ENCODE measurements at regions not wholly inside any gene's neighbourhood (a gene's known extent, or its start where the extent isn't known, plus 50 kb on each side); places are given as distances from the start of the nearest gene placed in this dataset.
"Not testable (repeated sequence)": the region's sequence is repeated elsewhere in the genome, so short reads cannot be mapped to it uniquely, and the experiment has no call there.

DNA sequence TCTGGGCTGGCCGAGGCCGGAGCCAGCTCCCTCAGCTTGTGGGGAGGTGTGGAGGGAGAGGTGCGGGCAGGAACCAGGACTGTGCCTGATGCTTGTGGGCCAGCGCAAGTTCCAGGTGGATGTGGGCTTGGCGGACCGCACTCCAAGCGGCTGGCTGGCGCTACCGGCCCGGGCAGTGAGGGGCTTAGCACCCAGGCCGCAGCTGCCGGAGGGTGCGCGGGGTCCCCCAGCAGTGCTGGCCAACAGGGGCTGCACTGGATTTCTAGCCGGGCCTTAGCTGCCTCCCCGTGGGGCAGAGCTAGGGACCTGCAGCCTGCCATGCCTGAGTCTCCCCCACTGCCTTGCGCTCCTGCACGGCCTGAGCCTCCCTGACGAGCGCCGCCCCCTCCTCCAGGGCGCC is 242.8 kb downstream of the CCSER2 start:
- DNase-seq = no peak

DNA sequence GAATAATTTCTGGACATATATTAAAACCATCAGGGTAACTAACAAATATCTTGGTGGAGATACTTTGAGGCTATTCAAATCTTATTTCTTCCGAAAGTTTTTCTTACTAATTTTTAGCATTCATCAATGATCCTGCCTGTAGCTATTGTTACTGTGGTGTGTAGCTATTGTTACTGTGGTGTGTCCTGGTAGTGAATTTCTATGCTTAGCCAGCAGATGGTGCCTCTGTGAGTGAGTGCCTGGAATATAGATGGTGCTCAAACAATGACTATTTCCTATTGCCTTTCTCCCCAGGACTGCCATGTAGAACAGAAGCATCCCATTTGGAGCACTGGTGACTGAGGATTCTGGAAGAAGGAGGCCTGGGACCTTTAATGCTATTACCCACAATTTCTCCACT is 245.7 kb downstream of the CCSER2 start:
- peak; percentile 9 for DNase-seq

DNA sequence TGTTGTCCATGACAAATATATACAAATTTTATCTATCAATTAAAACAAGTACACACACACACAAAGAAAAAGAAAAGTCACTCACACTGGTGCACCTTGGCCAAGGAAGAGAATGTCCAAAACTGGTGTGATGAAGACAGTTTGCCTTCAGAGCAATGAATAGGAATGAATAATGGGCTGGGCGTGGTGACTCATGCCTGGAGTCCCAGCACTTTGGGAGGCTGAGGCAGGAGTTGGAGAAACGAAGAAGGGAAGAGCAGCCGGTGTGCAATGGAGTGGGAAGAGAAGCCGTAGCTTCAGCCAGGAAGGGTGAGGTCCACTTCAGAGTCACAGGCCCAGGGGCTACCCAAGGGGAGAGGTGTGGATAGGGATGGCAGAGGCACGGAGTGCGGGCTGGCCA is 253.6 kb downstream of the CCSER2 start:
- DNase-seq = no peak

DNA sequence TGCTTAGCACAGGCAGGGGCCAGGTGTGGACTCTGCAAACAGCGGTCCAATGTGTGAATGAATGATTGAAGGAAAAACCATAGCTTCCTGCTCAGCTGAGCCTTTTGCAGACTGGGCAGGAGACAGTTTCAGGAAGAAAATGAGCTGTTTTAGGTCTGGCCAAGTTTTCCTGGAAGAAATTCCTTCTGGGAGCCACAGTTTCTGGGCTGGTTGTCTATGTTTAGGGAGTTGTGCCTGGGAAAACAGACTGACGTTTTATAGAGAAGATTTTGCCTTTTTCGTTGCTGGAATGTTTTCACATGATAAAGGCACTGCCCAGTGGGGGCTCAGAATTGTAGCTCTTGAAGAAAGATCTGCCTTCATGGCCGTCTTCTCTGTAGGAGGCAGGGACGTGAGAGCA is 255.1 kb downstream of the CCSER2 start:
- no peak for DNase-seq

DNA sequence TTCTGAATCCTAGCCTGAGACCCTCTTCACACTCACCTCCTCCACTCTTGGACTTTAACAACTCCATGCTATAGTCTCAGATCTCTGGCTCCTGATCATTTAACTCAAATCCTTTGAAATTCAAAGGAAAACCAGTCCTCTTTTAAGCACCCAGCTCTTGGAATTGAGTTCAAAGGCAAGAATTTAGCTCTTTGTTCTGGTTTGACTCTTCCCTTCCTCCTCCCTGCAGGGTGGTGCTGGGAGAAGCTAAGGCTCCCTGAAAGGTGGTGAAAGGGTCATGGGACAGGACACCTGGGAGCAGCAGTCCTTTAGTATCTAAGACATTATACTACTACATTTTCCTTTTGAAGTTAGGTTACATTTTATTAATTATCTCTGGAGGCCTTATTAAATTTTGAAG is 259.4 kb downstream of the CCSER2 start:
- DNase-seq = no peak

DNA sequence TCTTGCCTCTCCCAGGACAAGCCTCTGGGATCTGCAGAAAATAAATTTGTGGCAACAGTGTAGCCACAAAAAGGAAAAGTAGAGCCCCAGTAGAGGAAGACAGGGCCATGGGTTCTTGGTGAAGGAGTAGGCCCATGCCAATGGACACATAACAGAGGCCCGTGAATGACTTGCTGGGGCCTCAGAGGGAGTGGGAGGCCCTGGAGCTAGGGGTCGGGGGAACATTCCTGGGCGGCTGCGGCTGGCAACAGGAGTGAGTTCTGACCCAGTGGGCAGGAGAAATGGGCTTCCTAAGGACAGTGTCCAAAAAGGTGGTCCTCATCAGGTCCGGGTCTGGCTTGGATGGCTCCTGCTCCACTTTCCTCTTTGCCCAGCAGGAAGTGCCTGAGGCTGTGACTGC is 260.0 kb downstream of the CCSER2 start:
- no peak for DNase-seq

DNA sequence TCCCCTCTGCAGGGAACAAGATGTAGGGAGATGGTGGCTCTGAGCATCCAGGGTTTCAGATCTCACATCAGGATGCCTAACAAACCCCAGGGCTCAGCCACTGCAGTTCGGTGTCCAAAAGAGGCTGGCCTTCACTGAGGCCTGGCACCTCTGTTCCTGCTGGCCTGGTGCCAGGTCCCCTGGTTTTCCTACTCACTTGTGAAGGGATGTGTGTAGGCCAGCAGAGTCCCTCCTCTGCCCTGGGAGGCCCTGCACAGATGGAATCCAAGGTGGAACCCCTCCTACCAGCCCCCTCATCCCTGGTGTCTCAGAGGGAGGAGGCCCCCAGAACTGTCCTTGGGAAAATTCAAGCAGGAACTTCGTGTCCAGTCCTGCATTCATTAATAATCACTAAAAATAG is 260.6 kb downstream of the CCSER2 start:
- DNase-seq = no peak

DNA sequence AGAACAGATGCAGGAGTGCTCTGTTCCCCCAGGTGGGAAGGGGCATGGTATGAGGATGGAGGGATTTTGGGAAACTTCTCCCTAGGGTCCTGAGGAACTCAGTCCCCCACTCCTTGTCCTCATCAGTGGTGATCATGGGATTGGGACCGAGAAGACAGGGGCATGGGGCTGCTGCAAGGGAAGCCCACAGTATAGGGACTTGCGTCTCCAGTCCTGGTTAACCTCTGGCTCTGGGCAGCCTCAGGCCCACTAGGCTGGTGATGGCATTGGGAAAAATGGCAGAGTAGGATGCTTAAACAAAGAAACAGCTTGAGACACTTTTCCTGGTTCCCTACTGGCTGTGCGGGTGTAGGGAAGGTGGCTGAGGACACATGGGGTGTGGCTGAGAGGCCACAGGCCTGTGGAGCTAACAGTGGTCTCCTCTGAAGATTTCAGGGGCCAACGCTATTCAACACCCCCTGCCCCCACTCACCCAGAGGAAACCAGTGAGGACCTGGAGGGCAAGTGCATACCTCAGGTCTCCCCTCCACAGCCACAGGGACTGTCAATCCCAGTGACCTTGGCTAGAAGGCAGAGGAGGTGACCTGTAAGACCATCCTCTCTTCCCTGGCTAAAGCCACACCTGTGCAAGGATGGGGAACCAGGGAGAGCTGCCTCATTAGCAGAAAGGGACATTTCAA is 261.3 kb downstream of the CCSER2 start:
- no peak for DNase-seq

DNA sequence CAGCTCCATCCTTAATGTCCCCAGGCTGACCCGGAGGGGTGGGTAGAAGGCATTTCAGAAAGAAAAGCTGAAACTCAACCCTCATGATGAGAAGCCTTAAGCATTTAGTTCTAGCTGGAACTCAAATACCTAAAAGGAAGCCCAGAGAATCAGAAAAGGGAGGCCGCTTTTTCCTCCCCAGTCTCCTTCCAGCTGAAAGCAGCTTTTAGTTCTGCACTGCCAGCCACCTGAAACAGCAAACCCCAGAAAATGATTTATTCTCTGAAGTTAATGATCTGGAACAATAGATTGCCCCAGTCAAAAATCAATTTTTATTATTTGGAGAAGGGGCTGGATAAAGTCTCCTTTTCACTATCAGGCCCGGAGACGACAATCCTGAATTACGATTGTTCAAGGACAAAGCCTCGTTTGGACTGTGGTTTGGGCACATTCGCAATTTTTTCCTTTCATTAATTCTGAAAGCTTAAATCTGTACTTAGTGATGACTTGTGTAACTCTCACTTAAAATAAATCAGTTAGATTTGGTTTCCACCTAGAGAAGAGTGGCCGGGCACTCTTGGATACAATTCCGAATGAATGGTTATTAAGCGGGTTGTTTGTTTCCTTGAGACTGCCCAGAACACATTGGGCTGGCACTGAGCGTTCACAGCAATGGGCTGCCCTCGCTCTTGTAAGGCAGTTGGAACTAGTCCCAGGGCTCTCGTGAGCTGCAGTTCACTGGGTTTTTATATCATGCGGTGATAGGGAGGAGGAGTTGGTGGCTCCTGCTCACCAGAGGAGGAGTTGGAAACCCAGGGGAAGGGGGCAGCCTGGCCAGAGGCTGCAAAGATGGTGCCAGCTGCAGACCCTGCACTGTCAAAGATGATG is 262.2 kb downstream of the CCSER2 start:
- no peak for DNase-seq

DNA sequence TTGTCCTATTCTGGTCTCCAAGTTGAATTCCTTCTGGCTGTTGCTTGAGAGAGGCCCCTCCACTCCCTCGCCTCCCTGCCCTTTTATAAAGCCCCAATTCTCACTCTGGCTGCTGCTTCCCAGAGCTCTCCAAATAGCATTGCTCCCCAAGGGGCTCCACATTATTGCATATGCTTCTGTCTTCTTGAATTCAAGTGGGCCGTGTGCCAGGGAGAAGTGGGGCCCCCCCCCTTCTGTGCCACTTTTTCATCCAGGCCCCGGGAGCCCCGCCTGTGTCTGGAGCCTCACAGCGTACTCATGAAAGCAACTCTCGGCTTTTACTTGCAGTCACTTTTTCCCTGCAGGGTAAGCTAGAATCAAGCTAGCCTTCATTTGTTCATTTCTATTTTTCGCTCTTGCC is 265.1 kb downstream of the CCSER2 start:
- no peak for DNase-seq

DNA sequence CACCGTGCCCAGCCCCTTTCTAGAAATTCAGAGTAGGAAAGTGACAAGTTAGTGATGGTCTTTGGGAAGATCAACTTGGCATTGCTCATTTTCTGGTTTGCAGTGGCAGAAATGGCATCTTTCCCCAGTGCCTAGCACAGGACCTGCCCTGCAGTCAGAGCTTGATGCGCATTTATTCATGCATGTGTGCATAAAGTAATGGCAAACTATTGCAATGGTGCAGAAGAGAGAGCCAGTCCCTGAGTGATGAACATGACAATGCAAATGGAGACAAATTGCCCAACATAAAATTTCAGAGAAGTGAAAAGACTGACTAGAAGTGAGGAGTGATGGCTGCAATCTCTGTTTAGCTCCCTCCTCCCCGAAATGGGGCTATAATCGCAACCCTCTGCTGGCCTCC is 268.2 kb downstream of the CCSER2 start:
- DNase-seq = no peak

DNA sequence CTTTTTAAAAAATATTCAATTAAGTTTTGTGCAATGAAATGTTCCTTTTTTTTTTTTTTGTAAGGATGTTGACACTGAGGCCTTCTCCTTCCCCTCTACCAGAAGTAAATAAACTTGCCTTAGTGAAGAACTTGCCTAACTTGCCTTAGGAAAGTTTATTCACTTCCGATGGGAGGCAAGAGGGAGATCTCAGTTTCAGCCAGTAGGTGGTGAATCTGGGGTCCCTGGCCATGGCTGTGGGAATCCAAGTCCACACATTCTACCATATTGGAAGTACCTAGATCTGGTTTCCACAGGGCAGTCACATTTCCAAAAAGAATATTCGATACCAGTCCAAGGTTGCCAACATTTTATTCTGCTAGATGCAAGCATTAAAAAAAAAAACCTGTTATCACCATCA is 270.9 kb downstream of the CCSER2 start:
- DNase-seq = no peak

DNA sequence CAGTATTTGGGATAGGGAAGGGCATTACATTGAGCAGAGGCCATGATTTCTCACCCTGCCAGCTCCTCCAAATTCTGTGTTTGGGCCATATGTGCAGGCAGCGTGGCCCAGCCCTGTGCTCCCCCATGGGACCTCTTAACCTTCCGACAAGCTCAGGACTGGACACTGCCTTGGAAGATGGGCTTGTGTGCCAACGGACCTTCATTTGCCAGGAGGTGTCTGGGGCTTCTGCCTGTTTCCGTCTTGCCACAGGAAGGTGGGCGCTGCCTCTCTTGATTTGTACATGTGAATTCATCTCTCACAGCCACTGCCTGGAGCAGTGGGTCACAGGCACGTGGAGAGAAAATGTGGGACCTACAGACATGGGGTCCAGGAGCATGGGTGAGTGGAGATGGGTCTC is 272.6 kb downstream of the CCSER2 start:
- DNase-seq = no peak

DNA sequence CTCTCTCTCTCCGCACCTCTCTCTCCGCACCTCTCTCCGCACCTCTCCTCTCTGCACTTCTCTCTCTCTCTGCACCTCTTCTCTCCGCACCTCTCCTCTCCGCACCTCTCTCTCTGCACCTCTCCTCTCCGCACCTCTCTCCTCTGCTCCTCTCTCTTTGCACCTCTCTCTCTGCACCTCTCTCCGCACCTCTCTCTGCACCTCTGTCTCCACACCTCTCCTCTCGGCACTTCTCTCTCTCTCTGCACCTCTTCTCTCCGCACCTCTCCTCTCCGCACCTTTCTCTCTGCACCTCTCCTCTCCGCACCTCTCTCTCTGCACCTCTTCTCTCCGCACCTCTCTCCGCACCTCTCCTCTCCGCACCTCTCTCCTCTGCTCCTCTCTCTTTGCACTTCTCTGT is 274.2 kb downstream of the CCSER2 start:
- not testable (repeated sequence) for DNase-seq

DNA sequence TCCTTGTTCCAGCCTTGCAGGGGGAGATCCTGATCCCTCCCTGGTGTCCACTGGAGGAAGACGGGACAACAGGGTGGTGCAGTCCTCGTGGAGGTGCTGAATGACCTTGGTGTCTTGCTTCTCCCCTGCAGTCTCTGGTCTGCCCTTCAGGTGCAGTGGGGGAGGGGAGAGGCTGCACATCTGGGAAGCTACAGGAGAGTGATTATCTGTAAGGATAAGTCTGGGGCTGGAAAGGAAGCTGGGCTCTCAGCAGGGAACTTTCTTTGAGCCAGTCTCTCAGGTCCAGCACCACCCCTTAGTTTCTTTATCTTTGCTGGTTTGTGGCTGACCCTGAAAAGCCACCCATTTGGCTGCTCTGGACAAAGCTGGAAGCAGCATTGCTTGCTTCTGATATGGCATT is 275.6 kb downstream of the CCSER2 start:
- DNase-seq = no peak

DNA sequence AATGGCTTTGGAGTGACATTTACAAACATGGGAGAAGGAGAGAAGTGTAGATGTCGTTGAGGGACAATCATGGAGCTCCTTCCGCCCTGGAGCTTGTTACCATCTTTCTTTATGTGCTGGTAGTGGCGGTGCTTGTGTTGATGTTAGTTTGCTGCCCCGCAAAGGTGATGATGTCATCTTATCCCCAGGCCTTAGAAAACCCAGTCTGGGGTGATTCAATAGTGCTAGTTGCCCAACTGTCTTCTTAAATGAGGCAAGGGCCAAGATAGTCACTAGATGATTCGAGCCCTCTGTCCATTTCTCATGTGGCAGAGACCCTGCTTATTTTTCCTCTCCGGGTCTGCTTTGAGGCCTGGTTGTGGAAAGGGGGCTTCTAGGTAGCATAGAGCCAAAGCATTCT is 277.4 kb downstream of the CCSER2 start:
- no peak for DNase-seq

DNA sequence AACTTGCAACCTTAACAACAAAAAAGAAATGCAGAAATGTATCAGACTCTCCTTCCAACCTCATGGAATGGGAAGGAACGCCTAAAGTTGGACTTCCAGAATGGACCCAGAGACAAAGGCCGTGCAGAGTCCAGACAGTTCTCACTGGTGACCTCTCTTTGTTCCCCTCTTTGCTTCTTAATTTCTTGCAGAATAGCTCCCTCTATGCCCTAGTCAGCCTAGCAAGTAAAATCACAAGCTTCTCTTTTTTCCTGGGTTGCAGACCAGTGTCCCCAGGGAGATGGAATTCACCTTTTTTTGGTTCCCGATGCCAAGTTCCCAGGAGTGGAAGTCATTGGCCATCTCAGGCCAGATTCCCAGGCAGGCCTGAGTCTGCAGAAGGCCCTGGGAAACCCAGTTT is 278.0 kb downstream of the CCSER2 start:
- DNase-seq = peak; percentile 23

DNA sequence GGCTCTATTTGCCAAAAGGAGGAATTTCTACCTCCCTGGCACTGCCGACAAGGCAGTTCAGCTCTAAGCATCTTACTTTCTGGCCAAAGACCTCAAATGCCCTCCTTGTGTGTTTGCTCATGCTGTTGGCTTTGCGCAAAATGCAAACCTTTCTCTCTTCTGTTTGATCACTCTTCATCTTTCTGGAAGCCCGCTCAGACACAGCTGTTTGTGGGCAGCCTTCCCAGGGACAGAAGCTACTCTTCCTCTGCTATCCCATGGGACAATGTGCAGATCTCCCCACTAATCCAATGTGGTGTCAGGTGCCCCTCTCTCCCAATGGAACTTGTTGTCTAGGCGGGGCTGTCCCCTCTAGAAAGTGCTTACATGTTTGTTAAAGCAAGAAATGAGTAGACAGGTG is 278.7 kb downstream of the CCSER2 start:
- DNase-seq = no peak

DNA sequence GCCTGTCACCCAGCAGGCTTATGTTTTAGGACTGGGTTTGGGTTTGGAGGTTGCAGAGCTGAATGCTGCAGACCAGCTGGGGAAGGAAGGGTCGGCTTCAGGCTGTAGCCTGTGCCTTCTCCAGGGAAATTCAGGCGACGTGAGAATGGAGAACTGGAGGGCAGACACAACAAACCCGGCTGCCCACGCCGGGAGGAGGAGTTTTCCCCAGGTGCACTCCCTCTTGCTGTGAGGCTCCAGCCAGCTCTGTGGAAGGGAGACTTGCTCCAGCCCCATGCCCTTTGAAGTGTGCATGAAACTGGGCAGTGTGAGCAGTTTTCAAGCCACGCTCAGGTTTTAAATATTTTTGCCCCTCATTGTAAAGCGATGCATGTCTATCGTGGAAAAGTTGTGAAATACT is 279.1 kb downstream of the CCSER2 start:
- DNase-seq = no peak

DNA sequence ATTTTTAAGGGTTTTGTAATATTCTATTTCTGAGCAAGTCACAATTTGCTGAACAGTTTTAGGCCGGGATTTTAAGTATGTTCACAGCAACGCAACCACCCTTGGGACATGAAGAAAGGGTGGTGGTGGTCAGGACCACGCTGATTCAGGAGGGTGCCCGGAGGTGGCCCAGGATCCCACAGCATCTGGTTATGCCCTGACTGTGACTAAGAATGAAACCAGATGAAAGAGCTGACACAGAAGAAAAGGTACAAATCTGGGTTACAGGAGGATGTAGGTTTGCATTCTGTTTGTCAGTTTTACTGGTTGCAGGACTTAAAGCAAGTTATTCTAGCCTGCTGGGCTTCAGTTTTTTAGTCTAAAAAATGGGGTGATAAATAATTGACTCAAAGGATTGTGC is 279.7 kb downstream of the CCSER2 start:
- no peak for DNase-seq

DNA sequence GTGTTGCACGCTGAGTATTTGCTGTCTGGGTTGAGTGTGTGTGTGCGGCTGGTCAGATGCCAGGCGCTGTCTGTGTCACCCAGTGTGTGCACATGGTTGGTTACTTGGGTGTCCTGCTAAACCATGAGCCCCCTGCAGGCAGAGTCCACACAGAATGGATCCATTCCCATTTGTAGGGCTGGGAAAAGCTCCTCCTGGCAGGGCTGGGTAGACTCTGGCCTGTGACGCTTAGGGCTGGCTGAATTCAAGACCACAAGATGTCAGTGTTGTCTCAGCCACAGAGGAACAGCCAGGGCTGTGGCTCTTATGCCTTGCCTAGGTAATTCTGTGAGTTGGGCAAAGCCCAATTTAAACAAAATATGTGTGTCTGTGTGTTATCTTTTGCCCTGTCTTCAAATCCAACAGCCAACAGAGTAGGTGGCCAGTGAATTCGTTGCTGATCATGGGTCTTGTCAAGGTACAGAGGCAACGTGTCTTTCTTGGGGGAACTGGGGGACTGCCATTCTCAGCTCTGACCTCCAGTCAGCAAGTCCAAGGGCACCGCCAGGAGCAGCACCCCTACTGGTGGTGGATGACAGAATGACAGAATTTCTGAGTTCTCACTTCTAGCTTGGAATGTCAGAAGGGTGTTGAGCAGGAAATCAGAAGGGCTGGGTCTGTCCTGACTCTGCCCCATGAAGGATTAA is 285.1 kb downstream of the CCSER2 start:
- DNase-seq = peak; percentile 53

DNA sequence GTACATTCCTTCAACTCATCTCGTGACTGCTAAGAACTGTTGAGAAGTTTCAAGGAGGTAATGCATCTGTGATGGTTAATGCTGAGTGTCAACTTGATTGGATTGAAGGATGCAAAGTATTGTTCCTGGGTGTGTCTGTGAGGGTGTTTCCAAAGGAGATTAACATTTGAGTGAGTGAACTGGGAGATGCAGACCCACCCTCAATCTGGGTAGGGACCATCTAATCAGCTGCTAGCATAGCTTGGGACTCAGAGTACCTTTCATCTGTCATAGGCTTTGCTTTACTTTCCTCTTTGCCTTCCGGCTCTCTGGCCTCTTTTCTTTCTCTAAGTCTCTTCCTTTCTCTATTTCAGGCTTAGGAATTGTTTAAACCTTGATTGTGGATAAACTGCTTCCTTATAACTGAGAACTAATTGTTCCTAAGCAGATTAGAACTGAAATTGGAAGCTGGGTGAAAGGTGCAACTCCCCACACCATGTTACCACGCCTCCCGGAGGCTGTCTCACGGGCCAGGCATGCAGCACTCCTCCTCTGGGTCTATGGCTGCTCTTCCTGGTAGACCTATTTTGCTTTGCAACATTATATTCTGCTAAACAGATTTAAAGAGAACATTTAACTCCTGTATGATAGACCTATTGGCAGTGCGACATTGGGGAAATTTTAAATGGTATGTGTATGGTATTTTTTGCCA is 298.2 kb downstream of the CCSER2 start:
- no peak for DNase-seq

DNA sequence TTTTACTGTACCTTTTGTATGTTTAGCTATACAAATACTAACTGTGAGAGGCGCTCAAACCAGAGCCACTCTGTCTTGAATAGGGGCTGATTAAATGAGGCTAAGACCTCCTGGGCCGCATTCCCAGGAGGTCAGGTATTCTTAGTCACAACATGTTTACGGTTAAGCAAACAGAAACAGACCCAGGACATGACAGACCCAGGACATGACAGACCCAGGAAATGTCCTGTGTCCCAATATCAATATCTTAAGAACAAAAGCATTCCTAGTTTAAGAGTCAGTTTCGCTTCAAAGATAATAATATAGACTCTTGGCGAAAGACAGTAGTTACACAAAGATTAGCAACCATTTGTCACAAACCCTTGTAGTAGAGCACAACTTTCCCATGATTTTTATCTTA is 304.5 kb downstream of the CCSER2 start:
- DNase-seq = no peak

DNA sequence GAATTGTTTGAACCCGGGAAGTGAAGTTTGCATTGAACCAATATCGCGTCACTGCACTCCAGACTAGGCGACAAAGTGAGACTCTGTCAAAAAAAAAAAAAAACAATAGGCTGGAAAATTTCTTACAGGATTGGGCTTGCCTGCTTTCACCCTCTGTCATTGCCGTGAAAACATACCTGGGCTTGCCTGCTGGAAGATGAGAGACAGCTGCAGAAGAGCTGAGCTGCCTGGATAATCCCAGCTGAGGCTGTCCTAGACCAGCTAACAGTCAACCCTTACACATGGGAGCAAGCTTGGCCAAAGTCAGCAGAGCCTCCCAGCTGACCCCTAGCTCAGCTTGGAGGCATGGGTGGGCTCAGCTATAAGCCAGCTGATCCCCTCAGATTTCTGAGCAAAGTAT is 306.2 kb downstream of the CCSER2 start:
- DNase-seq = no peak

Measured in OCI-M1 (cell line).